GM12878 (cell line): ENCODE measurements at regions not wholly inside any gene's neighbourhood (a gene's known extent, or its start where the extent isn't known, plus 50 kb on each side); places are given as distances from the start of the nearest gene placed in this dataset.

Experiments used
- ATAC-seq: fragments of 200-7000 bp; cut with Tn5 transposase; 3 replicates; pipeline ENCODE4 v1.9.1; 2020; ENCODE audit warnings: mild to moderate bottlenecking, moderate library complexity
- BruUV-seq: library from RNA; stranded (reverse); fragments of 400-500 nt; replicated peaks from 2 replicates; lab custom pipeline; 2021; lab: Mats Ljungman, UMichigan
- CTCF ChIA-PET: fragments of 300-600 bp; sonication (Branson Sonifier 250); formaldehyde crosslinking; extraction: SDS; loops from one replicate; lab custom pipeline; 2021; ENCODE audit warnings: inconsistent platforms; lab: Yijun Ruan, JAX
- POLR2A ChIA-PET: fragments of 350-600 bp; formaldehyde crosslinking; extraction: SDS; loops from one replicate; lab custom pipeline; 2021; ENCODE audit warnings: inconsistent platforms; lab: Charles Lee
- RAD21 ChIA-PET: fragments of 300-600 bp; sonication (Branson Sonifier 250); formaldehyde crosslinking; loops from one replicate; lab custom pipeline; 2023; ENCODE audit warnings: antibody characterized with exemption; ENCODE audit not compliant: unreplicated experiment; lab: Charles Lee
- SMC1A ChIA-PET: fragments of 300-600 bp; sonication (Branson Sonifier 250); formaldehyde crosslinking; loops from one replicate; lab custom pipeline; 2023; ENCODE audit not compliant: unreplicated experiment, uncharacterized antibody; lab: Charles Lee
- DNase-seq: peaks from one replicate; pipeline ENCODE4 v3.0.0-alpha.2; 2011; ENCODE audit warnings: low read depth, low spot score
- FAIRE-seq: peaks from 3 replicates; lab custom pipeline; 2011; peaks lifted over from hg19 to GRCh38; lab: Jason Lieb, UNC
- H2AFZ ChIP-seq: 2 replicates; pipeline ENCODE4 v1.6.0; 2011; ENCODE audit warnings: low read depth, low read length, control low read depth; ENCODE audit not compliant: control insufficient read depth
- H3K27ac ChIP-seq: 2 replicates; pipeline ENCODE4 v1.5.1; 2011; ENCODE audit warnings: control low read depth; ENCODE audit not compliant: control insufficient read depth, insufficient read depth
- H3K27me3 ChIP-seq, 2 experiments: replicated peaks in 1 of 2; 2 replicates each; pipeline versions ENCODE4 v1.6.0 to v1.6.1; 2011; ENCODE audit warnings: low read length in 1 of 2; ENCODE audit not compliant: control insufficient read depth in 2 of 2, insufficient read depth in 2 of 2
- H3K36me3 ChIP-seq, 2 experiments: 2 replicates each; pipeline ENCODE4 v1.5.1; 2011; ENCODE audit warnings: low read length in 1 of 2; ENCODE audit not compliant: control insufficient read depth in 2 of 2, insufficient read depth in 2 of 2
- H3K4me1 ChIP-seq: 2 replicates; pipeline ENCODE4 v1.6.1; 2011; ENCODE audit warnings: mild to moderate bottlenecking, low read length, moderate library complexity, mixed read lengths; ENCODE audit not compliant: control insufficient read depth, insufficient read depth
- H3K4me2 ChIP-seq: 2 replicates; pipeline ENCODE4 v1.6.0; 2011; ENCODE audit warnings: control low read depth; ENCODE audit not compliant: control insufficient read depth, insufficient read depth
- H3K4me3 ChIP-seq: fragments of 200-600 bp; sonication (generic); 2 replicates; pipeline ENCODE4 v1.5.1; 2016
- H3K79me2 ChIP-seq: 2 replicates; pipeline ENCODE4 v1.6.0; 2011; ENCODE audit warnings: low read length; ENCODE audit not compliant: control insufficient read depth, insufficient read depth
- H3K9ac ChIP-seq: 2 replicates; pipeline ENCODE4 v1.8.0; 2011; ENCODE audit warnings: low read length, control low read depth, mixed read lengths; ENCODE audit not compliant: control insufficient read depth, insufficient read depth
- H3K9me3 ChIP-seq: replicated peaks from 3 replicates; pipeline ENCODE4 v1.5.1; 2011; ENCODE audit warnings: mild to moderate bottlenecking, low read length; ENCODE audit not compliant: control insufficient read depth, insufficient read depth
- H4K20me1 ChIP-seq: 2 replicates; pipeline ENCODE4 v1.6.0; 2011; ENCODE audit not compliant: control insufficient read depth, insufficient read depth
- PKNOX1 ChIP-seq: fragments of 450-650 bp; IDR thresholded peaks from 2 replicates; pipeline ENCODE4 v1.6.1; 2016; ENCODE audit warnings: mild to moderate bottlenecking
- REST ChIP-seq: IDR thresholded peaks from 2 replicates; pipeline ENCODE4 v1.6.1; 2012; ENCODE audit warnings: mild to moderate bottlenecking, low read depth, low read length
- WGBS: methylation state at CpG from one replicate; pipeline ENCODE4 v1.1.6; 2016; ENCODE audit warnings: low lambda C conversion rate; ENCODE audit not compliant: insufficient replicate concordance, insufficient coverage; ENCODE audit errors: missing lambda C conversion rate; 5-methylcytosine and 5-hydroxymethylcytosine counted together
- in situ Hi-C: fragments of 300-500 bp; cut with MboI; formaldehyde crosslinking; loops from 9 replicates; pipeline ENCODE4 v1.14.3; 2018; ENCODE audit warnings: mixed read lengths
- intact Hi-C: fragments of 100-400 bp; cut with micrococcal nuclease; formaldehyde crosslinking; loops from one replicate; pipeline ENCODE4 v1.14.2; 2022; ENCODE audit not compliant: unreplicated experiment
- TF ChIP-seq, protein P1 (sequence below): fragments of 450-650 bp; IDR thresholded peaks from 2 replicates; pipeline ENCODE4 v1.6.1; 2016; ENCODE audit warnings: mild to moderate bottlenecking, moderate library complexity, borderline replicate concordance

- Histone ChIP-seq H3K36me3 (no peaks in the 10 kb centered on the region), H3K27me3 (no peaks in the 10 kb centered on the region), H4K20me1 (no peaks in the 10 kb centered on the region), H3K4me2 (no peak overlapping the region), H3K4me3 (no peak overlapping the region), H3K27ac (no peak overlapping the region), H3K9me3 (no peaks in the 10 kb centered on the region), H3K9ac (no peak overlapping the region), H3K79me2 (no peaks in the 10 kb centered on the region), H2AFZ (no peak overlapping the region), H3K4me1 (no peaks in the 10 kb centered on the region)
- WGBS = 22% methylated on average over 7 of the region's 7 CpGs
- in situ Hi-C loops = no loop called here
- ChIA-PET RAD21 (no interaction called here), POLR2A (no interaction called here), SMC1A (no interaction called here), CTCF (interaction anchor here (0.6 to 0.9 kb wide), 2 partner anchors 47 to 113 kb away, joined by 3 read pairs; no protein-coding TSS in a partner anchor)
- DNase-seq (no peak), ATAC-seq (no peak), FAIRE-seq (no peak)
- no peak for TF ChIP-seq PKNOX1
- intact Hi-C loops = no loop called here
- BruUV-seq = no TSS peak
Observed at GRCh38 chr13:47546391-47547225, 454.5 kb downstream of the SUCLA2 start.

DNA sequence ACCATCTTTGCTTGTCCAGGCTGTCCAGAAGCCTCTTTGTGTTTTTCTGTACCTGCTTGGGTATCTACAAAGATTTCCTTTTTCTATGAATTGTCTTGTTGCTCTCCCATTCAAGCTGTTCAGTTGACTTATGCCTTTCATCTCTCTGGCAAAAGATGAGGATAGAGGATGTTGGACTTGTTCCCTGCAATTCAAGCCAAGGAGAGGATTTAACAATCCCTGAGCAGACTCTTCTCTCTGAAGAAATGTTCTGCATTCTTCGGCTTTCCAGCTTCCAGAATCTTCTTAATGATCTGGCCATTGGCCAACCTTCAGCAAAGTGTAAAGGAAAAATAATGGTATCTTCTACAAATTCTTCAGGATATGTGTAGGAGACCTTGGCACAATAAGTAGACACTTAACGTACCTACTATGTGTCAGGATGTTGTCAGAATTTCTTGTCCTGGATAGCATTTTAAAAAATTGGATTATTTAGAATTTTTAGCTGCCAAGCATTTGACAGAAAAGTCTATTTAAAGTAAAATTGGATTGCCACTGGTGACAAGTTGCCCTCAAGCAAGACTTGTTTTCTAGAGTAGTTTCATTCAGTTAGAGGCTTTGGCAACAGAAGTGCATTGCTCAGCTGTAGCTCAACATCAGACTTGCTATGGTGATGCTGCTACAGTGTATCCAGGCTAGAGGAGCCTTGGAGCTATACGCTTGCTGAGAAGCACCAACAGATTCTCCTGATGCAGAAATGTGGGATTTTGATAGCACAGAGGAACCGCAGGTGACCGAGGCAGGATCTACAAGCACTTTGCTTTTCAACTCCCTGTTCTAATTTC is 455.7 kb downstream of the SUCLA2 start:
- Histone ChIP-seq H3K27ac (no peak overlapping the region), H3K27me3 (no peaks in the 10 kb centered on the region), H3K9ac (no peak overlapping the region), H4K20me1 (no peaks in the 10 kb centered on the region), H3K4me1 (no peaks in the 10 kb centered on the region), H2AFZ (no peak overlapping the region), H3K36me3 (no peaks in the 10 kb centered on the region), H3K4me3 (no peak overlapping the region), H3K9me3 (no peaks in the 10 kb centered on the region), H3K79me2 (no peaks in the 10 kb centered on the region), H3K4me2 (no peak overlapping the region)
- BruUV-seq = no TSS peak
- ChIA-PET SMC1A (interaction anchor here (0.6 kb wide), 1 partner anchor 31 kb away, joined by 3 read pairs; no protein-coding TSS in a partner anchor), RAD21 (no interaction called here), CTCF (interaction anchor here (0.6 kb wide), 1 partner anchor 46 kb away, joined by 3 read pairs; no protein-coding TSS in a partner anchor), POLR2A (no interaction called here)
- no peak for FAIRE-seq
- no peak for DNase-seq
- 0% methylated on average over 5 of the region's 5 CpGs for WGBS
- in situ Hi-C loops = no loop called here
- no peak for ATAC-seq
- intact Hi-C loops = no loop called here
- TF ChIP-seq REST = no peak
- TF ChIP-seq, protein P1, sequence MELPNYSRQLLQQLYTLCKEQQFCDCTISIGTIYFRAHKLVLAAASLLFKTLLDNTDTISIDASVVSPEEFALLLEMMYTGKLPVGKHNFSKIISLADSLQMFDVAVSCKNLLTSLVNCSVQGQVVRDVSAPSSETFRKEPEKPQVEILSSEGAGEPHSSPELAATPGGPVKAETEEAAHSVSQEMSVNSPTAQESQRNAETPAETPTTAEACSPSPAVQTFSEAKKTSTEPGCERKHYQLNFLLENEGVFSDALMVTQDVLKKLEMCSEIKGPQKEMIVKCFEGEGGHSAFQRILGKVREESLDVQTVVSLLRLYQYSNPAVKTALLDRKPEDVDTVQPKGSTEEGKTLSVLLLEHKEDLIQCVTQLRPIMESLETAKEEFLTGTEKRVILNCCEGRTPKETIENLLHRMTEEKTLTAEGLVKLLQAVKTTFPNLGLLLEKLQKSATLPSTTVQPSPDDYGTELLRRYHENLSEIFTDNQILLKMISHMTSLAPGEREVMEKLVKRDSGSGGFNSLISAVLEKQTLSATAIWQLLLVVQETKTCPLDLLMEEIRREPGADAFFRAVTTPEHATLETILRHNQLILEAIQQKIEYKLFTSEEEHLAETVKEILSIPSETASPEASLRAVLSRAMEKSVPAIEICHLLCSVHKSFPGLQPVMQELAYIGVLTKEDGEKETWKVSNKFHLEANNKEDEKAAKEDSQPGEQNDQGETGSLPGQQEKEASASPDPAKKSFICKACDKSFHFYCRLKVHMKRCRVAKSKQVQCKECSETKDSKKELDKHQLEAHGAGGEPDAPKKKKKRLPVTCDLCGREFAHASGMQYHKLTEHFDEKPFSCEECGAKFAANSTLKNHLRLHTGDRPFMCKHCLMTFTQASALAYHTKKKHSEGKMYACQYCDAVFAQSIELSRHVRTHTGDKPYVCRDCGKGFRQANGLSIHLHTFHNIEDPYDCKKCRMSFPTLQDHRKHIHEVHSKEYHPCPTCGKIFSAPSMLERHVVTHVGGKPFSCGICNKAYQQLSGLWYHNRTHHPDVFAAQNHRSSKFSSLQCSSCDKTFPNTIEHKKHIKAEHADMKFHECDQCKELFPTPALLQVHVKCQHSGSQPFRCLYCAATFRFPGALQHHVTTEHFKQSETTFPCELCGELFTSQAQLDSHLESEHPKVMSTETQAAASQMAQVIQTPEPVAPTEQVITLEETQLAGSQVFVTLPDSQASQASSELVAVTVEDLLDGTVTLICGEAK = no peak
